ENCODE measurements at regions not wholly inside any gene's neighbourhood (a gene's known extent, or its start where the extent isn't known, plus 50 kb on each side); places are given as distances from the start of the nearest gene placed in this dataset.
"Not testable (repeated sequence)": the region's sequence is repeated elsewhere in the genome, so short reads cannot be mapped to it uniquely, and the experiment has no call there.

- Histone ChIP-seq H3K27ac (no peak overlapping the region), H3K9me3 (peaks cover 0 to 30% (median 12%) of the 10 kb centered on the region in 11 donors), H3K27me3 (no peaks in the 10 kb centered on the region), H3K4me3 (no peak overlapping the region), H3K4me1 (peaks cover 0 to 16% (median 7%) of the 10 kb centered on the region in 9 donors), H3K36me3 (no peaks in the 10 kb centered on the region)
- DNase-seq = no peak
- ATAC-seq = no peak
- intact Hi-C loops (cut with DNase I) = no loop called here
- 79 to 80% methylated on average over 1 of the region's 1 CpG for WGBS, 2 donors
- no peak for TF ChIP-seq CTCF (IDR thresholded peaks at IDR 0.05)
Observed at GRCh38 chr3:146371902-146372301, 97.5 kb downstream of the PLSCR2 start.

DNA sequence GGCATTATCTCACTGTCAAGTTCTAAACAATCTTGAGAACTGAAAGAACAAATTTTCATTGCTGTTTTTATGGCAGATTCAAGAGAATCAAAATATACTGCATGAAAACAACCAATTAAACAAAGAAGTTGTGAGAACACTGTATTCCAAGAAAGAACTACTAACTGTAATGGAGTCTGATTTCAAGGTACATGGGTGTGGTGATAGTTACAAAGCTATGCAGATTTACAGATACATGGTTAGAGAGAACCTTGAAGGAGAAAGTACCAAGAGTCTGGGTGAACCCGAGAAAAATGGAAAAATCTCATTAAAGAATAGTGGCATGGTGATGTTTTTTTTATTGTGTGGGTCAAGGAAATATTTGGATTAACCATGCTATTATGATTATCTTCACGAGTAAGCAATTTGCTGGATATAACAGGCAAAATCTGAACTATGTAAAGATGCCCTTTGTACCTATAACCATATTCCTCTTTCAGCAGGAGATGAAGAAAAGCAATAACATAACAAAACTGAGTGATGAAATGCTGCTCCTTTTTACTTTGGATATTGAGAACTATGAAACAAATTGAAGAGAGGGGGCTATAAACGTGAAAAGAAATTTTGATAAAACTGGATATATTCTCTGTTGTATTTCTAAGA is 100.4 kb downstream of the PLSCR2 start:
- no peak for TF ChIP-seq CTCF (IDR thresholded peaks at IDR 0.05)
- ATAC-seq = no peak
- intact Hi-C loops (cut with DNase I) = no loop called here
- Histone ChIP-seq H3K36me3 (no peaks in the 10 kb centered on the region), H3K9me3 (peaks cover 0 to 30% (median 12%) of the 10 kb centered on the region in 11 donors), H3K4me1 (peaks cover 0 to 3% (median 0%) of the 10 kb centered on the region in 9 donors), H3K27ac (no peak overlapping the region), H3K4me3 (no peak overlapping the region), H3K27me3 (no peaks in the 10 kb centered on the region)
- WGBS, 2 donors = 83 to 90% methylated on average over 3 of the region's 3 CpGs
- no peak for DNase-seq

- no peak overlapping the region for H3K4me3 ChIP-seq
- no peaks in the 10 kb centered on the region for H3K27me3 ChIP-seq
- no peak for TF ChIP-seq CTCF (IDR thresholded peaks at IDR 0.05)
- ATAC-seq = no peak
- no peak for DNase-seq
- H3K36me3 ChIP-seq = no peaks in the 10 kb centered on the region
- WGBS, 2 donors = 85 to 88% methylated on average over 1 of the region's 1 CpG
- no peaks in the 10 kb centered on the region for H3K4me1 ChIP-seq
- no peak overlapping the region for H3K27ac ChIP-seq
- intact Hi-C loops (cut with DNase I) = no loop called here
- H3K9me3 ChIP-seq = peaks cover 0 to 22% (median 4%) of the 10 kb centered on the region in 11 donors
Observed at GRCh38 chr3:146359841-146360240, 108.9 kb upstream of the PLSCR4 start.

DNA sequence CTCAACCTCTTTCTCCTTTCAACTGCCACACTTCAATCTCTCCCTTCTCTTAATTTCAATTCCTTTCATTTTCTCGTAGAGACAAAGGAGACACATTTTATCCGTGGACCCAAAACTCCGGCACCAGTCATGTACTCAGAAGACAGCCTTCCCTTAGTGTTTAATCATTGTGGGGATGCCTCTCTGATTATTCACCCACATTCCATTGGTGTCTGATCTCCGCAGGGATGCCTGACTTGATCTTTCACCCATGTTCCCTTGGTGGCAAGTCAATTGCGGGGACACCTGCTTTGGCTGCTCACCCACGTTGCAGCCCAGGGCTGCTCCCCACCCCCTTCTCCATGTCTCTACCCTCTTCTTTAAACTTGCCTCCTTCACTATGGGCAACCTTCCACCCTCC is 103.5 kb upstream of the PLSCR4 start:
- intact Hi-C loops (cut with DNase I); H3K36me3 ChIP-seq; ATAC-seq; DNase-seq; H3K27ac ChIP-seq; H3K27me3 ChIP-seq; H3K4me3 ChIP-seq; H3K9me3 ChIP-seq; H3K4me1 ChIP-seq: not testable (repeated sequence)
- WGBS, 2 donors = 90 to 91% methylated on average over 6 of the region's 6 CpGs

DNA sequence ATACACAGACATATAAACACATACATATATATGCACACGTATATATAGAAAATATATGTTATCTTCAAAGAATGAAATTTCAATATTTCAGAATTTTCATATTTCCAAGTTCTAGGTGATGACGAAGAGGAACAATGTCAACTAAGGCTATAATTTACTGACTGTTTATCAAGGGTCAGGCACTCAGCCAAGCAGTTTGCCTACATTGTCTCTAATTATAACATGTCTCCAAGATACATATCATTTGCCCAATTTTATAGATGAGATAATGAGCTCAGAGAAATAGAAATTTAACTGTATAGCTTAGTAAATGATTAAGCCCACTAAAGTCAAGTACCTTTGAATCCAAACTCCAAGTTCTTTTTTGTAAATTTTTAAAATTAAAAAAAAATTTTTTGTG is 99.9 kb upstream of the PLSCR4 start:
- Histone ChIP-seq H3K4me1 (no peaks in the 10 kb centered on the region), H3K4me3 (no peak overlapping the region), H3K27ac (no peak overlapping the region), H3K9me3 (peaks cover 0 to 6% (median 0%) of the 10 kb centered on the region in 11 donors), H3K36me3 (no peaks in the 10 kb centered on the region), H3K27me3 (no peaks in the 10 kb centered on the region)
- WGBS, 2 donors = 95 to 96% methylated on average over 2 of the region's 2 CpGs
- intact Hi-C loops (cut with DNase I) = no loop called here
- ATAC-seq (no peak), DNase-seq (no peak)
- TF ChIP-seq CTCF (IDR thresholded peaks at IDR 0.05) = no peak
